HL-60 (cell line): ENCODE measurements at regions not wholly inside any gene's neighbourhood (a gene's known extent, or its start where the extent isn't known, plus 50 kb on each side); places are given as distances from the start of the nearest gene placed in this dataset.

Source experiments
- CTCF ChIP-seq: IDR thresholded peaks from one replicate; pipeline ENCODE4 v1.5.1; 2011; ENCODE audit warnings: low read length, control low read depth, inconsistent platforms; ENCODE audit not compliant: insufficient read depth
- GABPA ChIP-seq: IDR thresholded peaks from 2 replicates; pipeline ENCODE4 v1.6.1; 2012; ENCODE audit warnings: low read depth
- POLR2AphosphoS5 ChIP-seq: IDR thresholded peaks from 2 replicates; pipeline ENCODE4 v1.6.1; 2012; ENCODE audit warnings: low read depth
- REST ChIP-seq: IDR thresholded peaks from 2 replicates; pipeline ENCODE4 v1.6.1; 2012; ENCODE audit warnings: low read depth; ENCODE audit not compliant: insufficient replicate concordance
- SPI1 ChIP-seq: IDR thresholded peaks from 2 replicates; pipeline ENCODE4 v1.6.1; 2012; ENCODE audit warnings: low read depth, mild to moderate bottlenecking, borderline replicate concordance

GRCh38 chr16:75983741-75984381 lies 257.6 kb upstream of the CPHXL start:
- TF ChIP-seq CTCF (no peak), POLR2AphosphoS5 (no peak), GABPA (no peak), REST (no peak), SPI1 (no peak)
